LNCaP clone FGC (cell line): ENCODE measurements at regions not wholly inside any gene's neighbourhood (a gene's known extent, or its start where the extent isn't known, plus 50 kb on each side); places are given as distances from the start of the nearest gene placed in this dataset.
"Not testable (repeated sequence)": the region's sequence is repeated elsewhere in the genome, so short reads cannot be mapped to it uniquely, and the experiment has no call there.

ENCODE experiments used
- DNase-seq: peaks from one replicate; pipeline ENCODE4 v3.0.0-alpha.2; 2011; ENCODE audit warnings: low read depth
- H3K4me3 ChIP-seq: 2 replicates; pipeline ENCODE4 v1.5.1; 2011; ENCODE audit warnings: mild to moderate bottlenecking, low read depth, low read length, control low read depth
- CTCF ChIP-seq: IDR thresholded peaks from 2 replicates; pipeline ENCODE4 v1.5.1; 2012; ENCODE audit warnings: mild to moderate bottlenecking; ENCODE audit not compliant: control insufficient read depth, insufficient read depth; ENCODE audit errors: extremely low read depth

DNA sequence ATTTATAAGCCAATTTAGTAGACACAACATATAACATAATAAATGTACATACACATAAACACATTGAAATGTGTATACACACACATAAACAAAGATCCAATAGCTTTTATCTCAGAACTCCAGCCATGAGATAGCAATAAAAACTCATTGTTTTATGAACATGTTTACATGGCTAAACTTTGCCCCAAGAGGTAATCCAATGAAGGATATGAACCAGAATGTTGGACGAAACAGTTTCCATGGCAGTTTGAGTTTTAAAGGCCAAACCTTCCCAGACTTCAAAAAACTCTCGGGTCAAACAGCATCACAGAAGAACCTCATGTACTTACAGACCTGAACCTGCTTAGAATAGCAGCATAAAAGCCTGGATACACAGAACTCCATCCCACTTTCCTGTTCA is 97.2 kb upstream of the WDR75 start:
- no peak for DNase-seq
- H3K4me3 ChIP-seq = no peak overlapping the region
- TF ChIP-seq CTCF = no peak

- peak; percentile 66 for DNase-seq
- H3K4me3 ChIP-seq = no peak overlapping the region
- peak; percentile 39 for TF ChIP-seq CTCF
These were observed 93.7 kb upstream of the WDR75 start for GRCh38 chr2:189347540-189347939.

DNA sequence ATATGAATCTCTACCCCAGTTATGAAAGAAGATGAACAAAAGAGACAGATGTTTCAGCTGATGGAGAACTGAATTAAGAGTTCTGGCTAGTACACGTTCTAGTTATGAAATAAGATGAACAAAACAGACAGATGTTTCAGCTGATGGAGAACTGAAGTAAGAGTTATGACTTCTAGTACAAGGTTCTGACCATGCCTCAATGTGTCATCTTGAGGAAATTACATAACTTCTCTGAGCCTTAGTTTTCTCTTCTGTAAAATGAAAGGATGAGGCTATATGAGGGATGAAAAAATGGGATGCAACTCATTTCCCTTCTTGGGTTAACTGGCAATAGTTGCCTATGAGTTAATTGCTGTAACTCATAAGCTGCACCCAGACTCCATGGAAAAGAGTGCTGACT is 92.9 kb upstream of the WDR75 start:
- TF ChIP-seq CTCF = no peak
- no peak for DNase-seq
- no peak overlapping the region for H3K4me3 ChIP-seq

GRCh38 chr2:189350540-189351209 is 90.6 kb upstream of the WDR75 start:
- H3K4me3 ChIP-seq = no peak overlapping the region
- no peak for TF ChIP-seq CTCF
- DNase-seq = no peak

DNA sequence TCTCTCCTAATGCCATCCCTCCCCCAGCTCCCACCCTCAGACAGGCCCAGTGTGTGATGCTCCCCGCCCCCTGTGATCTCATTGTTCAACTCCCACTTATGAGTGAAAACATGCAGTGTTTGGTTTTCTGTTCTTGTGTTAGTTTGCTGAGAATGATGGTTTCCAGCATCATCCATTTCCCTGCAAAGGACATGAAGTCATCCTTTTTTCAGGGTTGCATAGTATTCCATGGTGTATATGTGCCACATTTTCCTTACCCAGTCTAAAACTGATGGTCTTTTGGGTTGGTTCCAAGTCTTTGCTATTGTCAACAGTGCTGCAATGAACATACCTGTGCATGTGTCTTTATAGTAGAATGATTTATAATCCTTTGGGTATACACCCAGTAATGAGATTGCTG is 89.3 kb upstream of the WDR75 start:
- DNase-seq, H3K4me3 ChIP-seq: not testable (repeated sequence)

DNA sequence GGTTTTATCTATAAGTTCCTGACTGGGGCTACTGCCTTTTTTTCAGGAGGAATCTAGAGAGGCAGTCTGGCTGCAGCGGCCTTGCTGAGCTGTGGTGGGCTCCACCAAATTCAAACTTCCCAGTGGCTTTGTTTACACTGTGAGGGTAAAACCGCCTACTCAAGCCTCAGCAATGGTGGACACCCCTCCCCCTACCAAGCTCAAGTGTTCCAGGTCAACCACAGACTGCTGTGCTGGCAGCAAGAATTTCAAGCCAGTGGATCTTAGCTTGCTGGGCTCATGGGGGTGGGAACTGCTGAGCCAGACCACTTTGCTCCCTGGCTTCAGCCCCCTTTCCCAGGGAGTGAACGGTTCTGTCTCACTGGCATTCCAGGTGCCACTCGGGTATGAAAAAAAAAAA is 83.9 kb upstream of the WDR75 start:
- DNase-seq, H3K4me3 ChIP-seq: not testable (repeated sequence)

GRCh38 chr2:189360861-189361260 is 80.4 kb upstream of the WDR75 start:
- DNase-seq = no peak
- no peak for TF ChIP-seq CTCF

GRCh38 chr2:189362283-189362682 is 79.0 kb upstream of the WDR75 start:
- DNase-seq = no peak
- no peak overlapping the region for H3K4me3 ChIP-seq
- no peak for TF ChIP-seq CTCF

More at GRCh38 chr2:189360861-189361260, 80.4 kb upstream of the WDR75 start:
- H3K4me3 ChIP-seq = no peak overlapping the region
